Panc1 (cell line): ENCODE measurements at regions not wholly inside any gene's neighbourhood (a gene's known extent, or its start where the extent isn't known, plus 50 kb on each side); places are given as distances from the start of the nearest gene placed in this dataset.
A peak's percentile ranks its signal among the peaks of the same experiment; 100 is the strongest.

Experiments used
- ATAC-seq: fragments of 200-7000 bp; cut with Tn5 transposase; 2 replicates; pipeline ENCODE4 v1.9.1; 2020; ENCODE audit warnings: mild to moderate bottlenecking, moderate library complexity
- BruUV-seq: library from RNA; stranded (reverse); fragments of 400-500 nt; replicated peaks from 2 replicates; lab custom pipeline; 2021; lab: Mats Ljungman, UMichigan
- CTCF ChIA-PET: fragments of 300-600 bp; sonication (Branson Sonifier 250); formaldehyde crosslinking; loops from one replicate; lab custom pipeline; 2022; ENCODE audit warnings: antibody characterized with exemption; lab: Charles Lee
- POLR2A ChIA-PET: fragments of 300-600 bp; sonication (Branson Sonifier 250); formaldehyde crosslinking; loops from one replicate; lab custom pipeline; 2022; ENCODE audit warnings: antibody characterized with exemption; lab: Charles Lee
- DNase-seq: peaks from one replicate; pipeline ENCODE4 v3.0.0-alpha.2; 2010; ENCODE audit warnings: low read depth, low spot score
- H3K27ac ChIP-seq: 2 replicates; pipeline ENCODE4 v1.5.1; 2011; ENCODE audit warnings: mild to moderate bottlenecking, low read length, inconsistent platforms
- H3K27me3 ChIP-seq: fragments of 200-500 bp; sonication (Bioruptor generic); 2 replicates; pipeline ENCODE4 v1.6.0; 2014; ENCODE audit warnings: low read length, inconsistent platforms; ENCODE audit not compliant: control insufficient read depth, insufficient read depth
- H3K36me3 ChIP-seq: fragments of 200-500 bp; sonication (Bioruptor generic); 2 replicates; pipeline ENCODE4 v1.5.1; 2014; ENCODE audit warnings: inconsistent platforms, mild to moderate bottlenecking, low read length, moderate library complexity; ENCODE audit not compliant: control insufficient read depth, insufficient read depth
- H3K4me1 ChIP-seq: 2 replicates; pipeline ENCODE4 v1.5.1; 2011; ENCODE audit warnings: inconsistent platforms, mild to moderate bottlenecking, low read length, moderate library complexity; ENCODE audit not compliant: control insufficient read depth, insufficient read depth
- H3K4me3 ChIP-seq, 2 experiments: 2 replicates each; pipeline ENCODE4 v1.5.1; 2011 to 2012; ENCODE audit warnings: low read depth in 2 of 2, low read length in 2 of 2, mild to moderate bottlenecking in 2 of 2, inconsistent platforms in 1 of 2, moderate library complexity in 1 of 2
- H3K9me3 ChIP-seq: fragments of 200-500 bp; sonication (Bioruptor generic); 2 replicates; pipeline ENCODE4 v1.5.1; 2014; ENCODE audit warnings: low read depth, mild to moderate bottlenecking, inconsistent platforms, low read length, moderate library complexity; ENCODE audit not compliant: control insufficient read depth, insufficient read depth
- POLR2AphosphoS5 ChIP-seq: IDR thresholded peaks from 2 replicates; pipeline ENCODE4 v1.6.1; 2012; ENCODE audit warnings: mild to moderate bottlenecking, low read depth, low read length, moderate library complexity
- SIN3A ChIP-seq: IDR thresholded peaks from 2 replicates; pipeline ENCODE4 v1.6.1; 2012; ENCODE audit warnings: low read depth, mild to moderate bottlenecking, low read length, moderate library complexity, borderline replicate concordance; ENCODE audit not compliant: insufficient read depth
- TCF7L2 ChIP-seq: IDR thresholded peaks from 2 replicates; pipeline ENCODE4 v1.6.1; 2011; ENCODE audit warnings: mild to moderate bottlenecking, low read depth, low read length, inconsistent platforms
- in situ Hi-C: cut with HindIII; loops from 2 replicates; pipeline ENCODE4 v1.10.0; 2016; ENCODE audit warnings: low sequenced_read_pairs, low pct_unique_long_range_greater_than_20kb
- intact Hi-C: fragments of 100-400 bp; cut with micrococcal nuclease; formaldehyde crosslinking; loops from one replicate; pipeline ENCODE4 v1.10.0; 2022; ENCODE audit not compliant: unreplicated experiment
- TF ChIP-seq, protein P1 (sequence below): fragments of 450-650 bp; IDR thresholded peaks from 2 replicates; pipeline ENCODE4 v1.5.1; 2017; ENCODE audit warnings: mild to moderate bottlenecking
- TF ChIP-seq, protein P2 (sequence below), 2 experiments: IDR thresholded peaks; 2 replicates each; pipeline ENCODE4 v1.6.1; 2011 to 2012; ENCODE audit warnings: low read depth in 2 of 2, control low read depth in 1 of 2, low read length in 1 of 2, mild to moderate bottlenecking in 1 of 2, moderate library complexity in 1 of 2; ENCODE audit not compliant: insufficient read depth in 1 of 2

DNA sequence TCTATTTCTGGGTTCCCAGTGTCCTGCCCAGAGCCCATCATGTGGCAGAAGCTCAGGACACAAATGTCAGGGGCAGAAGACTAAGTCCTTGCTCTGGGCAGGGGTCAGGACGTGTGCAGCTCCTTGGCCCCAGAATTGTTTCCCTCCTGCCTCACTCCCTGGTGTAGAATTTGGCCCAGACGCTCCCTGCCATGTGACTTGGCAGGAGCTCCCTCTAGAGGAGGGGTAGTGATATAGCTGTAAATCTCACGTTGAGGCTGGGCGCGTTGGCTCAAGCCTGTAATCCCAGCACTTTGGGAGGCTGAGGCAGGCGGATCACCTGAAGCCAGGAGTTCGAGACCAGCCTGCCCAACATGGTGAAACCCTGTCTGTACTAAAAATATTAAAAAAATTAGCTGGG, 91.2 kb downstream of the UBIAD1 start:
- no peaks in the 10 kb centered on the region for H3K27me3 ChIP-seq
- H3K9me3 ChIP-seq = no peaks in the 10 kb centered on the region
- no TSS peak for BruUV-seq
- H3K4me3 ChIP-seq = no peak overlapping the region
- in situ Hi-C loops = no loop called here
- intact Hi-C loops = no loop called here
- ChIA-PET CTCF (interaction anchor here (0.5 to 0.9 kb wide), 4 partner anchors 21 to 95 kb away, joined by 3 to 5 read pairs (median 4); no protein-coding TSS in a partner anchor), POLR2A (interaction anchor here (0.6 kb wide), 2 partner anchors 19 to 35 kb away, joined by 11 read pairs; no protein-coding TSS in a partner anchor)
- DNase-seq (no peak), ATAC-seq (peak; percentile 70)
- H3K27ac ChIP-seq = no peak overlapping the region
- no peaks in the 10 kb centered on the region for H3K4me1 ChIP-seq
- TF ChIP-seq, protein P1, sequence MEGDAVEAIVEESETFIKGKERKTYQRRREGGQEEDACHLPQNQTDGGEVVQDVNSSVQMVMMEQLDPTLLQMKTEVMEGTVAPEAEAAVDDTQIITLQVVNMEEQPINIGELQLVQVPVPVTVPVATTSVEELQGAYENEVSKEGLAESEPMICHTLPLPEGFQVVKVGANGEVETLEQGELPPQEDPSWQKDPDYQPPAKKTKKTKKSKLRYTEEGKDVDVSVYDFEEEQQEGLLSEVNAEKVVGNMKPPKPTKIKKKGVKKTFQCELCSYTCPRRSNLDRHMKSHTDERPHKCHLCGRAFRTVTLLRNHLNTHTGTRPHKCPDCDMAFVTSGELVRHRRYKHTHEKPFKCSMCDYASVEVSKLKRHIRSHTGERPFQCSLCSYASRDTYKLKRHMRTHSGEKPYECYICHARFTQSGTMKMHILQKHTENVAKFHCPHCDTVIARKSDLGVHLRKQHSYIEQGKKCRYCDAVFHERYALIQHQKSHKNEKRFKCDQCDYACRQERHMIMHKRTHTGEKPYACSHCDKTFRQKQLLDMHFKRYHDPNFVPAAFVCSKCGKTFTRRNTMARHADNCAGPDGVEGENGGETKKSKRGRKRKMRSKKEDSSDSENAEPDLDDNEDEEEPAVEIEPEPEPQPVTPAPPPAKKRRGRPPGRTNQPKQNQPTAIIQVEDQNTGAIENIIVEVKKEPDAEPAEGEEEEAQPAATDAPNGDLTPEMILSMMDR = peak; percentile 84
- no peak for TF ChIP-seq SIN3A
- H3K36me3 ChIP-seq = no peaks in the 10 kb centered on the region

GRCh38 chr1:11365744-11366387, 92.9 kb downstream of the UBIAD1 start:
- ATAC-seq (no peak), DNase-seq (no peak)
- H3K4me3 ChIP-seq = no peak overlapping the region
- no peaks in the 10 kb centered on the region for H3K4me1 ChIP-seq
- ChIA-PET CTCF (no interaction called here), POLR2A (no interaction called here)
- TF ChIP-seq POLR2AphosphoS5 = no peak
- no peak for TF ChIP-seq TCF7L2
- no peak for TF ChIP-seq SIN3A
- TF ChIP-seq, protein P1 = no peak
- TF ChIP-seq, protein P2, sequence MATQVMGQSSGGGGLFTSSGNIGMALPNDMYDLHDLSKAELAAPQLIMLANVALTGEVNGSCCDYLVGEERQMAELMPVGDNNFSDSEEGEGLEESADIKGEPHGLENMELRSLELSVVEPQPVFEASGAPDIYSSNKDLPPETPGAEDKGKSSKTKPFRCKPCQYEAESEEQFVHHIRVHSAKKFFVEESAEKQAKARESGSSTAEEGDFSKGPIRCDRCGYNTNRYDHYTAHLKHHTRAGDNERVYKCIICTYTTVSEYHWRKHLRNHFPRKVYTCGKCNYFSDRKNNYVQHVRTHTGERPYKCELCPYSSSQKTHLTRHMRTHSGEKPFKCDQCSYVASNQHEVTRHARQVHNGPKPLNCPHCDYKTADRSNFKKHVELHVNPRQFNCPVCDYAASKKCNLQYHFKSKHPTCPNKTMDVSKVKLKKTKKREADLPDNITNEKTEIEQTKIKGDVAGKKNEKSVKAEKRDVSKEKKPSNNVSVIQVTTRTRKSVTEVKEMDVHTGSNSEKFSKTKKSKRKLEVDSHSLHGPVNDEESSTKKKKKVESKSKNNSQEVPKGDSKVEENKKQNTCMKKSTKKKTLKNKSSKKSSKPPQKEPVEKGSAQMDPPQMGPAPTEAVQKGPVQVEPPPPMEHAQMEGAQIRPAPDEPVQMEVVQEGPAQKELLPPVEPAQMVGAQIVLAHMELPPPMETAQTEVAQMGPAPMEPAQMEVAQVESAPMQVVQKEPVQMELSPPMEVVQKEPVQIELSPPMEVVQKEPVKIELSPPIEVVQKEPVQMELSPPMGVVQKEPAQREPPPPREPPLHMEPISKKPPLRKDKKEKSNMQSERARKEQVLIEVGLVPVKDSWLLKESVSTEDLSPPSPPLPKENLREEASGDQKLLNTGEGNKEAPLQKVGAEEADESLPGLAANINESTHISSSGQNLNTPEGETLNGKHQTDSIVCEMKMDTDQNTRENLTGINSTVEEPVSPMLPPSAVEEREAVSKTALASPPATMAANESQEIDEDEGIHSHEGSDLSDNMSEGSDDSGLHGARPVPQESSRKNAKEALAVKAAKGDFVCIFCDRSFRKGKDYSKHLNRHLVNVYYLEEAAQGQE (IDR thresholded peaks at IDR 0.05; ENCODE audit: insufficient read depth in 1 of 2, low read depth in 2 of 2, low read length in 1 of 2) = no peak
- no peaks in the 10 kb centered on the region for H3K36me3 ChIP-seq
- intact Hi-C loops (no loop called here), in situ Hi-C loops (no loop called here)
- BruUV-seq = no TSS peak
- H3K27ac ChIP-seq = no peak overlapping the region
- no peaks in the 10 kb centered on the region for H3K9me3 ChIP-seq
- no peaks in the 10 kb centered on the region for H3K27me3 ChIP-seq
